A549 (cell line): ENCODE measurements at regions not wholly inside any gene's neighbourhood (a gene's known extent, or its start where the extent isn't known, plus 50 kb on each side); places are given as distances from the start of the nearest gene placed in this dataset.

Source experiments
- ATAC-seq, 2 experiments: fragments of 200-7000 bp in 1 of 2; fragments of >200 bp in 1 of 2; cut with Nextera tagmentation in 1 of 2; cut with Tn5 transposase in 1 of 2; 3 replicates each; pipeline versions ENCODE4 v1.8.0 to v1.9.1; 2018 to 2020; ENCODE audit warnings: mild to moderate bottlenecking in 1 of 2, moderate library complexity in 1 of 2
- CTCF ChIA-PET: fragments of 300-600 bp; sonication (Branson Sonifier 250); formaldehyde crosslinking; extraction: SDS; loops from one replicate; lab custom pipeline; 2021; ENCODE audit warnings: antibody characterized with exemption, inconsistent platforms; lab: Yijun Ruan, JAX
- POLR2A ChIA-PET: fragments of 350-600 bp; formaldehyde crosslinking; extraction: SDS; loops from one replicate; lab custom pipeline; 2021; ENCODE audit warnings: antibody characterized with exemption, inconsistent platforms; lab: Yijun Ruan, JAX
- DNase-seq, 2 experiments: peaks; one replicate each; pipeline versions ENCODE4 v3.0.0 to v3.0.0-alpha.2; 2011 to 2016; ENCODE audit warnings: low read depth in 1 of 2, low spot score in 1 of 2
- FAIRE-seq: peaks from 2 replicates; lab custom pipeline; 2011; peaks lifted over from hg19 to GRCh38; lab: Jason Lieb, UNC
- H3K27ac ChIP-seq, 2 experiments: fragments of >200 bp; sonication (Bioruptor Twin); formaldehyde crosslinking; 3 replicates each; pipeline ENCODE4 v1.5.1; 2016 to 2017
- H3K4me1 ChIP-seq: fragments of >200 bp; sonication (Bioruptor Twin); formaldehyde crosslinking; 3 replicates; pipeline ENCODE4 v1.6.1; 2016
- H3K4me2 ChIP-seq: fragments of >200 bp; sonication (Bioruptor Twin); formaldehyde crosslinking; 3 replicates; pipeline ENCODE4 v1.6.1; 2016
- H3K4me3 ChIP-seq: fragments of >200 bp; sonication (Bioruptor Twin); formaldehyde crosslinking; 3 replicates; pipeline ENCODE4 v1.5.1; 2016
- H3K9me3 ChIP-seq: fragments of >200 bp; sonication (Bioruptor Twin); formaldehyde crosslinking; 3 replicates; pipeline ENCODE4 v1.6.1; 2016
- BHLHE40 ChIP-seq: IDR thresholded peaks from 2 replicates; pipeline ENCODE4 v1.6.1; 2012; ENCODE audit warnings: low read depth, low read length, inconsistent platforms
- EHMT2 ChIP-seq: fragments of 200-600 bp; sonication (generic); IDR thresholded peaks from 2 replicates; pipeline ENCODE4 v1.6.1; 2016; ENCODE audit warnings: antibody characterized with exemption, low read depth, mild to moderate bottlenecking, moderate library complexity
- FOSL2 ChIP-seq, 2 experiments: fragments of 450-650 bp in 1 of 2; fragments of >200 bp in 1 of 2; sonication (Bioruptor Twin) in 1 of 2; formaldehyde crosslinking; IDR thresholded peaks; 2 replicates each; pipeline versions ENCODE4 v1.5.0 to v1.6.1; 2016 to 2020; ENCODE audit warnings: mild to moderate bottlenecking in 1 of 2, moderate library complexity in 1 of 2
- GATA3 ChIP-seq: IDR thresholded peaks from 2 replicates; pipeline ENCODE4 v1.6.1; 2012; ENCODE audit warnings: borderline replicate concordance
- HDAC2 ChIP-seq: fragments of 200-600 bp; sonication (generic); IDR thresholded peaks from 2 replicates; pipeline ENCODE4 v1.6.1; 2016
- HOXB5 ChIP-seq: fragments of 250-450 bp; sonication (Bioruptor Pico); IDR thresholded peaks from 2 replicates; pipeline ENCODE4 v1.5.0; 2020; ENCODE audit warnings: mild to moderate bottlenecking, moderate library complexity
- JUN ChIP-seq, 2 experiments: fragments of >200 bp; sonication (Bioruptor Twin); formaldehyde crosslinking; IDR thresholded peaks; 2 replicates in 1 of 2; 3 replicates in 1 of 2; pipeline ENCODE4 v1.6.1; 2016 to 2017
- MYC ChIP-seq: IDR thresholded peaks from 2 replicates; pipeline ENCODE4 v1.6.1; 2012; ENCODE audit warnings: mild to moderate bottlenecking, inconsistent platforms, low read length, improper control_type of control experiment, borderline replicate concordance
- NFE2L2 ChIP-seq: fragments of 150-350 bp; conservative IDR thresholded peaks from 2 replicates; pipeline ENCODE4 v1.6.1; 2014; ENCODE audit warnings: low read length
- NR3C1 ChIP-seq: fragments of >200 bp; sonication (Bioruptor Twin); formaldehyde crosslinking; IDR thresholded peaks from 3 replicates; pipeline ENCODE4 v1.6.1; 2017
- RAD21 ChIP-seq, 2 experiments: fragments of >200 bp in 1 of 2; sonication (Bioruptor Twin) in 1 of 2; formaldehyde crosslinking in 1 of 2; IDR thresholded peaks in 1 of 2; conservative IDR thresholded peaks in 1 of 2; 2 replicates in 1 of 2; 3 replicates in 1 of 2; pipeline ENCODE4 v1.6.1; 2012 to 2018; ENCODE audit warnings: inconsistent platforms in 1 of 2
- RFX5 ChIP-seq: fragments of 450-650 bp; IDR thresholded peaks from 2 replicates; pipeline ENCODE4 v1.7.1; 2014; ENCODE audit warnings: antibody characterized with exemption, mild to moderate bottlenecking, moderate library complexity
- RNF2 ChIP-seq: fragments of 200-600 bp; sonication (generic); IDR thresholded peaks from 2 replicates; pipeline ENCODE4 v1.6.1; 2016; ENCODE audit warnings: low read depth, mild to moderate bottlenecking, antibody characterized with exemption, moderate library complexity, borderline replicate concordance
- ZC3H11A ChIP-seq: fragments of 450-650 bp; IDR thresholded peaks from 2 replicates; pipeline ENCODE4 v1.6.1; 2014; ENCODE audit warnings: antibody characterized with exemption, mild to moderate bottlenecking
- ZFP36 ChIP-seq: fragments of 450-650 bp; IDR thresholded peaks from 2 replicates; pipeline ENCODE4 v1.6.1; 2014; ENCODE audit warnings: borderline replicate concordance; ENCODE audit not compliant: partially characterized antibody
- ZSCAN20 ChIP-seq: fragments of 250-450 bp; sonication (Bioruptor Pico); IDR thresholded peaks from 2 replicates; pipeline ENCODE4 v1.8.0; 2022; ENCODE audit warnings: mild to moderate bottlenecking, moderate library complexity
- WGBS: methylation state at CpG from one replicate; pipeline ENCODE4 v1.1.6; 2017; ENCODE audit errors: missing lambda C conversion rate; 5-methylcytosine and 5-hydroxymethylcytosine counted together
- TF ChIP-seq, protein P1 (sequence below): fragments of 200-600 bp; sonication (generic); IDR thresholded peaks from 2 replicates; pipeline ENCODE4 v1.6.1; 2016; ENCODE audit warnings: antibody characterized with exemption, mild to moderate bottlenecking, moderate library complexity
- TF ChIP-seq, protein P2 (sequence below): fragments of >200 bp; sonication (Bioruptor Twin); formaldehyde crosslinking; IDR thresholded peaks from 2 replicates; pipeline ENCODE4 v1.6.1; 2016
- TF ChIP-seq, protein P3 (sequence below): fragments of 150-350 bp; IDR thresholded peaks from 2 replicates; pipeline ENCODE4 v1.6.1; 2014; ENCODE audit warnings: low read depth, mild to moderate bottlenecking, low read length
- TF ChIP-seq, protein P4 (sequence below): fragments of 250-450 bp; sonication (Bioruptor Pico); IDR thresholded peaks from 2 replicates; pipeline ENCODE4 v1.5.0; 2021; ENCODE audit warnings: mild to moderate bottlenecking, moderate library complexity, borderline replicate concordance

DNA sequence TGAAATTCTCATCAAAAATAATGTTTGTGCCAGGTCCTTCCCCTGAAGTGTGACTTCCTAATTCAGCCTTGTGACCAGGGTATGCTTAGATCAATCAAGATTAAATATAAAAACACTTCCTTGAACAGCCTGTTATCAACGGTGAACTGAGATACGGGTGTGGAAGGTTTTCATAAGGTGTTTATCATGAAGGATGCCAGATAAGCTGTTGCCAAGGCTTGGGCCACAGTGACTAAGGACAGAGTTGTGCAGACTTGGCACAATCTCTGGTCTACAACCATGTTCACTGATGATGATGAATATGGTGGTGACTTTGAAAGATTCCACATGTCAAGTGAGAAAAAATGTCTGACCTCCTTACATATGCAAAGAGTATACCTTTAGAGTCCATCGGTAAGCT lies 51.3 kb upstream of the LIN7A start:
- ChIA-PET CTCF (no interaction called here), POLR2A (no interaction called here)
- Histone ChIP-seq H3K4me2 (no peak overlapping the region), H3K27ac (no peak overlapping the region), H3K4me3 (no peak overlapping the region), H3K9me3 (no peaks in the 10 kb centered on the region), H3K4me1 (no peaks in the 10 kb centered on the region)
- FAIRE-seq (no peak), DNase-seq (no peak), ATAC-seq (no peak)
- WGBS = 33% methylated on average over 3 of the region's 3 CpGs
- TF ChIP-seq HDAC2 (no peak), RFX5 (no peak), FOSL2 (IDR thresholded peaks at IDR 0.05) (no peak), FOSL2 (CRISPR knock-in tag; IDR thresholded peaks at IDR 0.05) (no peak), NR3C1 (no peak), HOXB5 (no peak), JUN (IDR thresholded peaks at IDR 0.05) (no peak), ZFP36 (no peak), ZSCAN20 (CRISPR knock-in tag) (no peak), BHLHE40 (no peak), EHMT2 (no peak), MYC (no peak), ZC3H11A (no peak), RNF2 (no peak), GATA3 (no peak), RAD21 (conservative IDR thresholded peaks at IDR 0.05 in 1 of 2, IDR thresholded peaks at IDR 0.05 in 1 of 2) (no peak), NFE2L2 (no peak)
- TF ChIP-seq, protein P1, sequence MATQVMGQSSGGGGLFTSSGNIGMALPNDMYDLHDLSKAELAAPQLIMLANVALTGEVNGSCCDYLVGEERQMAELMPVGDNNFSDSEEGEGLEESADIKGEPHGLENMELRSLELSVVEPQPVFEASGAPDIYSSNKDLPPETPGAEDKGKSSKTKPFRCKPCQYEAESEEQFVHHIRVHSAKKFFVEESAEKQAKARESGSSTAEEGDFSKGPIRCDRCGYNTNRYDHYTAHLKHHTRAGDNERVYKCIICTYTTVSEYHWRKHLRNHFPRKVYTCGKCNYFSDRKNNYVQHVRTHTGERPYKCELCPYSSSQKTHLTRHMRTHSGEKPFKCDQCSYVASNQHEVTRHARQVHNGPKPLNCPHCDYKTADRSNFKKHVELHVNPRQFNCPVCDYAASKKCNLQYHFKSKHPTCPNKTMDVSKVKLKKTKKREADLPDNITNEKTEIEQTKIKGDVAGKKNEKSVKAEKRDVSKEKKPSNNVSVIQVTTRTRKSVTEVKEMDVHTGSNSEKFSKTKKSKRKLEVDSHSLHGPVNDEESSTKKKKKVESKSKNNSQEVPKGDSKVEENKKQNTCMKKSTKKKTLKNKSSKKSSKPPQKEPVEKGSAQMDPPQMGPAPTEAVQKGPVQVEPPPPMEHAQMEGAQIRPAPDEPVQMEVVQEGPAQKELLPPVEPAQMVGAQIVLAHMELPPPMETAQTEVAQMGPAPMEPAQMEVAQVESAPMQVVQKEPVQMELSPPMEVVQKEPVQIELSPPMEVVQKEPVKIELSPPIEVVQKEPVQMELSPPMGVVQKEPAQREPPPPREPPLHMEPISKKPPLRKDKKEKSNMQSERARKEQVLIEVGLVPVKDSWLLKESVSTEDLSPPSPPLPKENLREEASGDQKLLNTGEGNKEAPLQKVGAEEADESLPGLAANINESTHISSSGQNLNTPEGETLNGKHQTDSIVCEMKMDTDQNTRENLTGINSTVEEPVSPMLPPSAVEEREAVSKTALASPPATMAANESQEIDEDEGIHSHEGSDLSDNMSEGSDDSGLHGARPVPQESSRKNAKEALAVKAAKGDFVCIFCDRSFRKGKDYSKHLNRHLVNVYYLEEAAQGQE = no peak
- TF ChIP-seq, protein P2, sequence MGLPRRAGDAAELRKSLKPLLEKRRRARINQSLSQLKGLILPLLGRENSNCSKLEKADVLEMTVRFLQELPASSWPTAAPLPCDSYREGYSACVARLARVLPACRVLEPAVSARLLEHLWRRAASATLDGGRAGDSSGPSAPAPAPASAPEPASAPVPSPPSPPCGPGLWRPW = no peak
- TF ChIP-seq, protein P3, sequence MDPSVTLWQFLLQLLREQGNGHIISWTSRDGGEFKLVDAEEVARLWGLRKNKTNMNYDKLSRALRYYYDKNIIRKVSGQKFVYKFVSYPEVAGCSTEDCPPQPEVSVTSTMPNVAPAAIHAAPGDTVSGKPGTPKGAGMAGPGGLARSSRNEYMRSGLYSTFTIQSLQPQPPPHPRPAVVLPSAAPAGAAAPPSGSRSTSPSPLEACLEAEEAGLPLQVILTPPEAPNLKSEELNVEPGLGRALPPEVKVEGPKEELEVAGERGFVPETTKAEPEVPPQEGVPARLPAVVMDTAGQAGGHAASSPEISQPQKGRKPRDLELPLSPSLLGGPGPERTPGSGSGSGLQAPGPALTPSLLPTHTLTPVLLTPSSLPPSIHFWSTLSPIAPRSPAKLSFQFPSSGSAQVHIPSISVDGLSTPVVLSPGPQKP = no peak
- TF ChIP-seq, protein P4, sequence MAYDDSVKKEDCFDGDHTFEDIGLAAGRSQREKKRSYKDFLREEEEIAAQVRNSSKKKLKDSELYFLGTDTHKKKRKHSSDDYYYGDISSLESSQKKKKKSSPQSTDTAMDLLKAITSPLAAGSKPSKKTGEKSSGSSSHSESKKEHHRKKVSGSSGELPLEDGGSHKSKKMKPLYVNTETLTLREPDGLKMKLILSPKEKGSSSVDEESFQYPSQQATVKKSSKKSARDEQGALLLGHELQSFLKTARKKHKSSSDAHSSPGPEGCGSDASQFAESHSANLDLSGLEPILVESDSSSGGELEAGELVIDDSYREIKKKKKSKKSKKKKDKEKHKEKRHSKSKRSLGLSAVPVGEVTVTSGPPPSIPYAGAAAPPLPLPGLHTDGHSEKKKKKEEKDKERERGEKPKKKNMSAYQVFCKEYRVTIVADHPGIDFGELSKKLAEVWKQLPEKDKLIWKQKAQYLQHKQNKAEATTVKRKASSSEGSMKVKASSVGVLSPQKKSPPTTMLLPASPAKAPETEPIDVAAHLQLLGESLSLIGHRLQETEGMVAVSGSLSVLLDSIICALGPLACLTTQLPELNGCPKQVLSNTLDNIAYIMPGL (CRISPR knock-in tag) = no peak
